OCI-LY3 (cell line): ENCODE measurements at regions not wholly inside any gene's neighbourhood (a gene's known extent, or its start where the extent isn't known, plus 50 kb on each side); places are given as distances from the start of the nearest gene placed in this dataset.

Source experiments
- CTCF ChIP-seq: fragments of 200-600, 300-600 bp; sonication (generic); IDR thresholded peaks from 2 replicates; pipeline ENCODE4 v1.5.1; 2014; ENCODE audit warnings: antibody characterized with exemption, low read length, low read depth
- EZH2phosphoT487 ChIP-seq: fragments of 200-600 bp; shearing (Covaris generic); IDR thresholded peaks from 2 replicates; pipeline ENCODE4 v1.6.1; 2018; ENCODE audit warnings: antibody characterized with exemption, mixed run types, low read depth

- TF ChIP-seq CTCF, result no peak
- TF ChIP-seq EZH2phosphoT487, result no peak
These were observed 1308.6 kb downstream of the FSCB start for GRCh38 chr14:43198465-43198864.
